ENCODE measurements at regions not wholly inside any gene's neighbourhood (a gene's known extent, or its start where the extent isn't known, plus 50 kb on each side); places are given as distances from the start of the nearest gene placed in this dataset.

GRCh38 chr3:182246870-182247269 is 535.1 kb downstream of the SOX2 start:
- in situ Hi-C loops (cut with MboI; ENCODE audit: low sequenced_read_pairs), result no loop called here
- peaks cover 19% of the 10 kb centered on the region for H3K9me3 ChIP-seq (ENCODE audit: control insufficient read depth, insufficient read depth, low read length)
- WGBS, 2 experiments (ENCODE audit: extremely low coverage in 2 of 2, insufficient read length in 1 of 2), result 69% methylated on average over 4 of the region's 5 CpGs; no CpG with 5 or more reads in 1 of the 2 experiments
- ATAC-seq (ENCODE audit: low read depth) (no peak), DNase-seq (no peak)
- H3K9ac ChIP-seq (ENCODE audit: low read depth, low read length), result no peak overlapping the region
- H2BK5ac ChIP-seq (ENCODE audit: low read depth, low read length, poor library complexity, severe bottlenecking), result no peak overlapping the region
- no peaks in the 10 kb centered on the region for H3K27me3 ChIP-seq (ENCODE audit: control insufficient read depth, insufficient read depth, low read length)
- H3K4me3 ChIP-seq (ENCODE audit: insufficient read depth, low read depth, low read length), result no peak overlapping the region
- H4K8ac ChIP-seq (ENCODE audit: low read depth in 2 of 2, low read length in 2 of 2), result no peak overlapping the region
- no peaks in the 10 kb centered on the region for H3K36me3 ChIP-seq (ENCODE audit: control insufficient read depth, insufficient read depth, low read length)
- H2AK9ac ChIP-seq (replicated peaks; ENCODE audit: low read depth, low read length, poor library complexity), result no peak overlapping the region
- H3K23ac ChIP-seq (ENCODE audit: low read depth, low read length), result no peak overlapping the region
- intact Hi-C loops (cut with micrococcal nuclease), result no loop called here
- H3K4me2 ChIP-seq (ENCODE audit: low read depth, low read length), result no peak overlapping the region
- no peak overlapping the region for H4K5ac ChIP-seq (ENCODE audit: low read depth, low read length)
- no peak overlapping the region for H2AFZ ChIP-seq (replicated peaks; ENCODE audit: low read length, poor library complexity)
- no peaks in the 10 kb centered on the region for H3K9me1 ChIP-seq (ENCODE audit: insufficient read depth, low read length)
- no peaks in the 10 kb centered on the region for H3K79me1 ChIP-seq (ENCODE audit: low read depth in 1 of 2, low read length in 2 of 2)
- ChIA-PET CTCF (no interaction called here), POLR2A (ENCODE audit: unreplicated experiment) (no interaction called here)
- dilution Hi-C loops (cut with HindIII; ENCODE audit: low sequenced_read_pairs, unreplicated experiment), result no loop called here
- no peak overlapping the region for H2AK5ac ChIP-seq (ENCODE audit: low read depth, low read length)
- H2BK20ac ChIP-seq (ENCODE audit: low read depth, low read length), result no peak overlapping the region
- H2BK15ac ChIP-seq (ENCODE audit: low read depth, low read length), result no peak overlapping the region
- no peaks in the 10 kb centered on the region for H4K20me1 ChIP-seq (ENCODE audit: insufficient read depth, low read length)
- H3K14ac ChIP-seq (replicated peaks; ENCODE audit: low read depth, low read length), result no peak overlapping the region
- no peak overlapping the region for H3K4ac ChIP-seq (ENCODE audit: low read depth, low read length)
- BruUV-seq (replicated peaks), result no TSS peak
- H3K56ac ChIP-seq (ENCODE audit: extremely low read depth, insufficient read depth, low read length), result no peak overlapping the region
- H3K4me1 ChIP-seq (ENCODE audit: control insufficient read depth, insufficient read depth, low read length), result no peaks in the 10 kb centered on the region
- H2BK120ac ChIP-seq (ENCODE audit: low read depth, low read length), result no peak overlapping the region
- TF ChIP-seq CHD1 (IDR thresholded peaks at IDR 0.05; ENCODE audit: low read depth, low read length) (no peak), FOS (IDR thresholded peaks at IDR 0.05; ENCODE audit: low read depth, low read length) (no peak), MXI1 (IDR thresholded peaks at IDR 0.05; ENCODE audit: borderline replicate concordance, low read depth, low read length) (no peak), RFX5 (IDR thresholded peaks at IDR 0.05; ENCODE audit: low read depth, low read length) (no peak), MAFK (IDR thresholded peaks at IDR 0.05; ENCODE audit: low read depth, low read length) (no peak), BHLHE40 (IDR thresholded peaks at IDR 0.05; ENCODE audit: low read depth, low read length) (no peak), NFE2L2 (IDR thresholded peaks at IDR 0.05; ENCODE audit: low read depth, low read length) (no peak), ELK1 (IDR thresholded peaks at IDR 0.05; ENCODE audit: borderline replicate concordance, low read depth, low read length) (no peak), RCOR1 (IDR thresholded peaks at IDR 0.05; ENCODE audit: insufficient replicate concordance, low read length) (no peak), RAD21 (IDR thresholded peaks at IDR 0.05; ENCODE audit: low read length) (no peak), MAZ (IDR thresholded peaks at IDR 0.05; ENCODE audit: borderline replicate concordance, low read depth, low read length) (no peak), POLR2A (IDR thresholded peaks at IDR 0.05; ENCODE audit: low read depth, low read length) (no peak), CTCF (conservative IDR thresholded peaks at IDR 0.05; ENCODE audit: low read depth, low read length) (no peak)
- H4K91ac ChIP-seq (ENCODE audit: insufficient read depth, low read depth, low read length), result no peak overlapping the region
- no peak overlapping the region for H3K18ac ChIP-seq (ENCODE audit: low read depth, low read length)
- H3K27ac ChIP-seq (ENCODE audit: insufficient read depth, low read length), result no peak overlapping the region
